ENCODE measurements at regions not wholly inside any gene's neighbourhood (a gene's known extent, or its start where the extent isn't known, plus 50 kb on each side); places are given as distances from the start of the nearest gene placed in this dataset.
"Not testable (repeated sequence)": the region's sequence is repeated elsewhere in the genome, so short reads cannot be mapped to it uniquely, and the experiment has no call there.

- TF ChIP-seq CTCF (conservative IDR thresholded peaks at IDR 0.05 in 1 of 2, IDR thresholded peaks at IDR 0.05 in 1 of 2; ENCODE audit: low read depth in 1 of 2, low read length in 2 of 2); EZH2 (IDR thresholded peaks at IDR 0.05; ENCODE audit: low read length, missing control alignments): not testable (repeated sequence)
These were observed 180.5 kb upstream of the OSBPL11 start for GRCh38 chr3:125775606-125776294.
